ENCODE measurements at regions not wholly inside any gene's neighbourhood (a gene's known extent, or its start where the extent isn't known, plus 50 kb on each side); places are given as distances from the start of the nearest gene placed in this dataset.

DNA sequence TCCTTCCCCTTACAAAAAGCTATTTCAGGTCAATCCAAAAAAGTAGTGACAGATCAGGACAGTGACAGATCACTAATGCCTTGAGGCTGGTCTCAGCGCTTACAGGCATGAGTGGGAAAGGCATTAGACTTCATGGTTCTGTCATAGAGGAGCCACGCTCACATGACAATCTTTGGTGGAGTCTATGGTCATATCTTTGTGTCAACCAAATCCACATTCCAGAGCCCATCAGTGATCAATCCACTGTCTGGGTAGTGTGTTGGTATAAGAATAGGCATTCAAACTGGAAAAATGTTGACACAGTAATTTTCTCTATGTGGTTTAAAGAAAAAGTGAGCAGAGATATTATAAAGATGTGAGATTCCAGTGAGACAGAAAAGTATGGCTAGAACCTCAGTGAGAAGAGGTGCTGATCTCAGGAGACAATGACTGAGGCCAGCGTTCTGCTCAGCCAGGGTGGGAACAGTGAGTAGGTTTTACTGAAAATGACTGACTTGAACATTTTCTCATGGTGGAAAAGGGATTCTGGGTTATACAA, 215.0 kb downstream of the IRS1 start:
- TF ChIP-seq, protein P1, sequence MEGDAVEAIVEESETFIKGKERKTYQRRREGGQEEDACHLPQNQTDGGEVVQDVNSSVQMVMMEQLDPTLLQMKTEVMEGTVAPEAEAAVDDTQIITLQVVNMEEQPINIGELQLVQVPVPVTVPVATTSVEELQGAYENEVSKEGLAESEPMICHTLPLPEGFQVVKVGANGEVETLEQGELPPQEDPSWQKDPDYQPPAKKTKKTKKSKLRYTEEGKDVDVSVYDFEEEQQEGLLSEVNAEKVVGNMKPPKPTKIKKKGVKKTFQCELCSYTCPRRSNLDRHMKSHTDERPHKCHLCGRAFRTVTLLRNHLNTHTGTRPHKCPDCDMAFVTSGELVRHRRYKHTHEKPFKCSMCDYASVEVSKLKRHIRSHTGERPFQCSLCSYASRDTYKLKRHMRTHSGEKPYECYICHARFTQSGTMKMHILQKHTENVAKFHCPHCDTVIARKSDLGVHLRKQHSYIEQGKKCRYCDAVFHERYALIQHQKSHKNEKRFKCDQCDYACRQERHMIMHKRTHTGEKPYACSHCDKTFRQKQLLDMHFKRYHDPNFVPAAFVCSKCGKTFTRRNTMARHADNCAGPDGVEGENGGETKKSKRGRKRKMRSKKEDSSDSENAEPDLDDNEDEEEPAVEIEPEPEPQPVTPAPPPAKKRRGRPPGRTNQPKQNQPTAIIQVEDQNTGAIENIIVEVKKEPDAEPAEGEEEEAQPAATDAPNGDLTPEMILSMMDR (IDR thresholded peaks at IDR 0.05; ENCODE audit: unreplicated experiment) = no peak
- no peaks in the 10 kb centered on the region for H3K9me3 Mint-ChIP-seq (ENCODE audit: unreplicated experiment)
- H3K27ac Mint-ChIP-seq (ENCODE audit: unreplicated experiment) = no peak overlapping the region
- H3K4me3 Mint-ChIP-seq (ENCODE audit: unreplicated experiment) = no peak overlapping the region
- no peaks in the 10 kb centered on the region for H3K36me3 Mint-ChIP-seq (ENCODE audit: low read depth, unreplicated experiment)
- peaks cover 1% of the 10 kb centered on the region for H3K27me3 Mint-ChIP-seq (ENCODE audit: unreplicated experiment)
- no peak for DNase-seq (ENCODE audit: low spot score)
- peaks cover 15% of the 10 kb centered on the region for H3K4me1 Mint-ChIP-seq (ENCODE audit: unreplicated experiment)

DNA sequence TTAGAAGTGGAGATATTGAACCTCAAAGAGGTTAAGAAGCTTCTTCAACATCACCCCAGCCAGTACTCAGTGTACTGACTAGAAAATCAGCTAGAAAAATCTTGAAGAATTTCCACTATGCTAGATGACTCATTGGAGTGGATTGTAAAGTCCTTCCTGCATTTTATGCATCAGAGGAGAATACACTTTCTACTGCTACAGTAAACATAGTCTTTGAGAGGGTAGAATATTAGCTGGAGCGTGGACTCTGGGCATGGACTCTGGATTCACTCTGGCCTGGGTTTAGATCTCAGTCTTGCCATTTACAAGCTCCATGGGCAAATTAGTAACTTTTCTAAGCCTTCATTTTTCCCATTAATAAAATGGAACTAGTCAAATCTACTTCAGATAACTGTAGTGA, 215.9 kb downstream of the IRS1 start:
- peaks cover 15% of the 10 kb centered on the region for H3K4me1 Mint-ChIP-seq (ENCODE audit: unreplicated experiment)
- H3K27me3 Mint-ChIP-seq (ENCODE audit: unreplicated experiment) = peaks cover 1% of the 10 kb centered on the region
- DNase-seq (ENCODE audit: low spot score) = no peak
- no peak overlapping the region for H3K27ac Mint-ChIP-seq (ENCODE audit: unreplicated experiment)
- TF ChIP-seq, protein P1 (IDR thresholded peaks at IDR 0.05; ENCODE audit: unreplicated experiment) = no peak
- H3K9me3 Mint-ChIP-seq (ENCODE audit: unreplicated experiment) = no peaks in the 10 kb centered on the region
- H3K4me3 Mint-ChIP-seq (ENCODE audit: unreplicated experiment) = no peak overlapping the region
- no peaks in the 10 kb centered on the region for H3K36me3 Mint-ChIP-seq (ENCODE audit: low read depth, unreplicated experiment)

DNA sequence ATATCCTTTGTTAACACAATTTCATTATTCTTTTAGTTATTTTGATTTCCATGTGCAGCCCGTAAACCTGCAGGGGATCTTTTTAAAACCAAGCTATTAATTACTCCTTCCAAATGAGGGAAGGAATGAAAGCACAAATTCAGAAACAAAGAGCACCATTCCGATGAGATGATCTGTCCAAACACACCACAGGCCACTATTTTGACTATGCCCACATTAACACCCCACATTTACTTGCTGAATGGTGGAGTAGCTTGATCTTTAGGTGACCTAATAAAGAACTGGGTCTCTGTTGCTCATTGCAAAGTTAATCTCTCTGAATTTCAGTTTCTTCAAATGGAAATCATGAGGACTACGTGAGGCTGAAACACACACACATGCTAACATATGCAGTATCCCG, 218.0 kb downstream of the IRS1 start:
- peaks cover 15% of the 10 kb centered on the region for H3K4me1 Mint-ChIP-seq (ENCODE audit: unreplicated experiment)

DNA sequence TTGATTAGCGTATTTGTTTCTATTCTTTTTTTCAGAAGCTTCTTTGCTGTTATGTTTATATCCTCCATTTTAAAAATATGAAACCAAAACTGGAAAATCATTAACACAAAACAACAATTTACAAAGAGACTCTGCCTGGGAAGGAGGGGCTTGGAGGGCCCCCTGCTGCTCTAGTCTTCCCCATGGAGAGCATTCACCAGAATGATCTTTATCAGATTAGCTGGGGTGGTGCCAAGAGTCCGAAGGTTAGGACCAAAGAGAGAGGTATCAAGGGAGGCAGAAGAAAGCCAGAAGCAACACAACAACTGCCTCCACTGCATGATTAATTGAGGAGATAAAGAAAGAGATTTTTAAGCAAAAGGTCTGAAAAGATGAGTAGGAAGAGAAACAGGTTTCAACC, 218.6 kb downstream of the IRS1 start:
- Mint-ChIP-seq H3K4me3 (ENCODE audit: unreplicated experiment) (no peak overlapping the region), H3K27me3 (ENCODE audit: unreplicated experiment) (peaks cover 1% of the 10 kb centered on the region), H3K36me3 (ENCODE audit: low read depth, unreplicated experiment) (no peaks in the 10 kb centered on the region), H3K27ac (ENCODE audit: unreplicated experiment) (no peak overlapping the region), H3K9me3 (ENCODE audit: unreplicated experiment) (no peaks in the 10 kb centered on the region), H3K4me1 (ENCODE audit: unreplicated experiment) (peaks cover 15% of the 10 kb centered on the region)
- DNase-seq (ENCODE audit: low spot score) = no peak
- TF ChIP-seq, protein P1 (IDR thresholded peaks at IDR 0.05; ENCODE audit: unreplicated experiment) = no peak

More for the DNA sequence above, 218.0 kb downstream of the IRS1 start:
- TF ChIP-seq, protein P1 (IDR thresholded peaks at IDR 0.05; ENCODE audit: unreplicated experiment) = no peak
- no peak for DNase-seq (ENCODE audit: low spot score)
- Mint-ChIP-seq H3K9me3 (ENCODE audit: unreplicated experiment) (no peaks in the 10 kb centered on the region), H3K36me3 (ENCODE audit: low read depth, unreplicated experiment) (no peaks in the 10 kb centered on the region), H3K4me3 (ENCODE audit: unreplicated experiment) (no peak overlapping the region), H3K27ac (ENCODE audit: unreplicated experiment) (no peak overlapping the region), H3K27me3 (ENCODE audit: unreplicated experiment) (peaks cover 1% of the 10 kb centered on the region)

DNA sequence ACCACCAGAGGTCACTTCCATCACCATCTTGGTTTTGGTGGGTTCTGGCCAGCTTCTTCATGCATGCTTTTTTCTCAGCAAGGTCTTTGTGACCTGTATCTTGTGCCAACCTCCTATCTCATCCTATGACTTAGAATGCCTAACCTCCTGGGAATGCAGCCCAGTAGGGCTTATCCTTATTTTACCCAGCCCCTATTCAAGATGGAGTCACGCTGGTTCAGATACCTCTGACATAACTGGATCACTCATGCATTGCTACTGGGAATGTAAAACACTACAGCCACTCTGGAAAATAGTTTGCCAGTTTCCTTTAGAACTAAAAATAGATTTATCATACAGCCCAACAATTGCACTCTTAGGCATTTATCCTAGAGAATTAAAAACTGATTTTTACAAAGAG, 219.2 kb downstream of the IRS1 start:
- H3K4me3 Mint-ChIP-seq (ENCODE audit: unreplicated experiment) = no peak overlapping the region
- TF ChIP-seq, protein P1 (IDR thresholded peaks at IDR 0.05; ENCODE audit: unreplicated experiment) = no peak
- no peaks in the 10 kb centered on the region for H3K36me3 Mint-ChIP-seq (ENCODE audit: low read depth, unreplicated experiment)
- no peaks in the 10 kb centered on the region for H3K9me3 Mint-ChIP-seq (ENCODE audit: unreplicated experiment)
- H3K27me3 Mint-ChIP-seq (ENCODE audit: unreplicated experiment) = peaks cover 1% of the 10 kb centered on the region
- peaks cover 15% of the 10 kb centered on the region for H3K4me1 Mint-ChIP-seq (ENCODE audit: unreplicated experiment)
- no peak overlapping the region for H3K27ac Mint-ChIP-seq (ENCODE audit: unreplicated experiment)
- DNase-seq (ENCODE audit: low spot score) = no peak

Measured in endothelial cell (in vitro differentiated cells).